Activated T-cell treated with anti-CD3 and anti-CD28 coated beads for 48 hours (primary cell): ENCODE measurements at regions not wholly inside any gene's neighbourhood (a gene's known extent, or its start where the extent isn't known, plus 50 kb on each side); places are given as distances from the start of the nearest gene placed in this dataset.
"Not testable (repeated sequence)": the region's sequence is repeated elsewhere in the genome, so short reads cannot be mapped to it uniquely, and the experiment has no call there.

Experiments used
- DNase-seq: peaks from one replicate; pipeline ENCODE4 v3.0.0-alpha.2; 2020; ENCODE audit warnings: low read depth

DNA sequence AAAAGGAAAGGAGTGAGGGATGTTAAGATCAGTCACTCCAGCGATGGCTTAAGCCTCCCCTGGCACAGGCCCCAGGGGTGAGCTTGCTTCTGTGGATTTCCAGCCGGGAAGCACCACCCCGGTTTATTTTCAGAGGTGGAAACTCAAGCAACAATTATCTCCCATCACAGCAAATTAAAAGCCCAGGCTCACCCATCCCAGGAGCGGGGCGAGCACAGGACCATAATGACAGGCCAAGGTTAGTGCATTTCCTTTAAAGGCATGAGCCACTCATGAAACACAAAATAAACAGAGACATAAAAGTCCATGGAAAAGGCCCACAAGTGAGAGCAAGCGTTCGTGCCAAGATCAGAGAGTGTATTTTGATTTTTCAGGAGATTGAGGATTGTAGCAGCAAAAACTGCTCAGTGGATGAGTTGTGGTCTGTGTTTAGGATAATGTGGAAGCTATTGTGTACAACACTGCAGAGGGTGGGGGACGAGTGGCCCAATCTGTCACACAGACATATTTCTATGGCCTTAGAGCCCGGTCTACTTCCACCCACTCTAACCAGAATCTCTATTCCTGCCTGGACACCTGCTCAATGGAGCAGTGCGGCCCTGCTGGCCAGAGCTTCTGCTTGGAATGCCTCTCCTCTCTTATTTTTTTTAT lies 111.4 kb upstream of the CDC42EP3 start:
- no peak for DNase-seq

DNA sequence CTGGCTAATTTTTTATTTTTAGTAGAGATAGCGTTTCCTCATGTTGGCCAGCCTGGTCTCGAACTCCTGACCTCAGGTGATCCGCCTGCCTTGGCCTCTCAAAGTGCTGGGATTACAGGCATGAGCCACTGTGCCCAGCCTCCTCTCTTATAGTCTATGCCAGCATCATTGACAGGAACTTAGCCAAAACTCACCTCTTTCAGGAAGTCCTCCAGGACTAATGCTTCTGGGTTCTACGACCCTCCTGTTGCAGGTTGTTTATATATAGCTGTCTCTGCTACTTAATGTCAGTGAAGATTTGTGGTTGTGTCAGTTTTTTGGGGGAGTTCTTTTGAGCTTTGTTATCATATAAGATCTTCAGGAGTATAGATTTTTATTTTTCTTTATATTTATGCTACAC lies 112.1 kb upstream of the CDC42EP3 start:
- DNase-seq, result no peak

DNA sequence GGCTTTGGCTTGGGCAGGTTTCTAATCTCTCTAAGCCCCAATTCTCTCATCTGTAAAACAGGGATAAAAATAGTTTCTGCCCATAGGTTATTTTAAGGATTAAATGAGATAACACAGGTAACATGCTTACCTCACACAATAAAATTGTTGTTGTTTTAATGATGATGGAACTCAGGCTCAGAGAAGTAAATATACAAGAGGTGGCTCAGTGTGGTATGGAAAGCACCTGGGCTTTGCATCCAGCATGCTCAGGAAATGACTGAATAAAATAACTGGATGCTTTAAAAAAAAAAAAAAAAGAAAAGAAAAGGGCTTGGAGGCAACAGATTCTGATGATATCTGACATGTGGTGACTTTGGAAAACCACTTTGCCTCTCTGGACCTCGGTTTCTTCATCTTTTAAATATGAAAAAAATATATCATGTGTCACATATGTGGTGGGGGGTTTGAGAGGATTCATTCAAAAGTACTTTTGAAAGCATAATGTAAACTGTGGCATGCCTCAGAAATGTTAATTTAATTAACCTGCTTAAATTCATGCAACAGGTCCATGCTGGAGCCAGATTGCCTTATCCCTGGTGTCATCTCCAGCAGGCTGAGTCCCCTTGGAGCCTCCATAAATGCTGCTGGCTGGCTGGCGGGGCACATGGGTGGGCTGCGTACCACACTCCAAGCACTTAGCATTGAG lies 112.8 kb upstream of the CDC42EP3 start:
- DNase-seq, result no peak

DNA sequence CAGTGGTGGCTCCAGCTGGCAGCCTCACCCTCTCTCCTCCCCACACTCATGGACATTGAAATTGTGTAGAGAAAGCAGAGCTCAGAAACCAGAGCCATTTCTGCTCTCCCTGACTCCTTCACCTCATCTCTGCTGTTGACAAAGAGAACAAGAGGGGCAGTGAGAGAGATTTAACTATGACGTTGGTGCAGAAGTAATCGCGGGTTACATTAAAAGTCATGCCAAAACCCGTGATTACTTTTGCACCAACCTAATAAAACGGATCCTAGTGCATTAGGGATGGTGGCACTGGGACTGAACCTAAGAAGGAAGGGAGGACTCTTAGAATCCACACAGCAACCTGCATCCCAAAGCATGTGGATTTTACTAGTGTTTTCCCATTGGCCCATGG lies 113.3 kb upstream of the CDC42EP3 start:
- DNase-seq, result no peak

DNA sequence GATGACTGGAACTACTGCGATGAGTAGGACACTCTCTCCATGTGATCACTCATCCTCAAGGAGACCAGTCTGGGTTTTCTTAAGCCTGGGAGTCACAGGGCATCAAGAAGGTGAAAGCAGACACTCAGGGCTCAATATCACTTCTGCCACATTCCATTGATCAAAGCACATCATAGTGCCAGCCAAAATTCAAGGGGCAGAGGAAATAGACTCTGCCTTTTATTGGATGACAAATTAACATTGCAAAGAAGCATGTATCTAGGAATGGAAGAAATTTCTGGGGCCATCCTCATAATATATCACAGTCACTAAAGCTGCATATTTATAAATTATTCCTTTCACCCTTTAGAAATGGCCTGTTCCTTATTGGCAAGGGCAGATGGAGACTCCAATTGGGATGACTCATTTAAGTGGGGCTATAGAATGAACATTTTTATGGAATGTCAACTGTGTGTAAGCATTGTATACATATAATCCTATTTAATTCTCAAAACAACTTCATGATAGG lies 114.8 kb upstream of the CDC42EP3 start:
- no peak for DNase-seq

DNA sequence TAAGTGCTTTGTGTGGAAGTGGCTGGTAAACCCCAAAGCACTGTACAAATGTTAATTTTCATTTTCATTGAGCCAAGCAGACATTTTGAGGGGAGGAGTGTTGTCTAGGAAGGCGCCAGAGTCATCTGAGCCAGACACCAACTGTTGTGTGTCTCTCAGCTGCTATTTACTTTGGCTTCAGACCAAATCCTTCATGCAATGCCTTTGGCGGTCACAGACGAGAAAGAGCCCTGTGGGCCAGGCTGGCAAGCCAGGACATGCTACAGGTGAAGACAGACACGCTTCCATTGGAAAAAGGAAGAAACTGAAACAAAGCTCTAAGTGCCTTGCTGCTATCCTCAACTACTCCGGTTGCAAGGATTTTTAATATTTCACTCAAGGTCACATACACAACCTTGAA lies 115.4 kb upstream of the CDC42EP3 start:
- DNase-seq, result no peak

DNA sequence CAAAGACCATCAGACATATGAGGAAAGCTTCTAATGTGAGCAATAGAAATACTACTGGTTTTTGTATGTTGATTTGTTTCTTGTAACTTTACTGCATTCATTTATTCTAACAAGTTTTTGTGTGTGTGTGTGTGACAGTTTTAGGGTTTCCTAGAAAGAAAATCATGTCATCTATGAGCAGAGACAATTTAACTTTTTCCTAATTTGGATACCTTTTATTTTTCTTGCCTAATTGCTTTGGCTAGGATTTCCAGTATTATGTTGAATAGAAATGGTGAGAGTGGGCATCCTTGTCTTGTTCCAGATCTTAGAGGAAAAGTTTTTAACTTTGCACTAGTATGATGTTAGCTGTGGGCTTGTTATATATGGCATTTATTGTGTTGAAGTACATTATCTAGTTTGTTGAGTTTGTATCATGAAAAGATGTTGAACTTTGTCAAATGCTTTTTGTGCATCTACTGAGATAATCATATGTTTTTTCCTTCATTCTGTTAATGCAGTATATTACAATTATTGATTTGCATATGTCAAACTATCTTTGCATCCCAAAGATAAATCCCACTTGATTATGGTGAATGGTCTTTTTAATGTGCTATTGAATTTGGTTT lies 117.3 kb upstream of the CDC42EP3 start:
- no peak for DNase-seq

DNA sequence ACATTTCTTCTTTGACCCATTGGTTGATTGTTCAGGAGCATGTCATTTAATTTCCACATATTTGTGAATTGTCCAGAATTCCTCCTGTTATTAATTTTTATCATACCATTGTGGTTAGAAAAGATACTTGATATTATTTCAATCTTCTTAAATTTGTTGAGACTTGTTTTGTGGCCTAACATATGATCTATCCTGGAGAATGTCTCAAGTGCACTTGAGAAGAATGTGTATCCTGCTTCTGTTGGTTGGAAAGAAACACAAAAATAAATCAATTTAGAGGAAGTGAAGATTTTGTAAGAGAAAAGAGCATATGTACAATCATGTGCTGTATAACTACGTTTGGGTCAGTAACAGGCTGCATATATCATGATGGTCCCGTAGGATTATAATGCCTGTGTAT lies 118.6 kb upstream of the CDC42EP3 start:
- no peak for DNase-seq

DNA sequence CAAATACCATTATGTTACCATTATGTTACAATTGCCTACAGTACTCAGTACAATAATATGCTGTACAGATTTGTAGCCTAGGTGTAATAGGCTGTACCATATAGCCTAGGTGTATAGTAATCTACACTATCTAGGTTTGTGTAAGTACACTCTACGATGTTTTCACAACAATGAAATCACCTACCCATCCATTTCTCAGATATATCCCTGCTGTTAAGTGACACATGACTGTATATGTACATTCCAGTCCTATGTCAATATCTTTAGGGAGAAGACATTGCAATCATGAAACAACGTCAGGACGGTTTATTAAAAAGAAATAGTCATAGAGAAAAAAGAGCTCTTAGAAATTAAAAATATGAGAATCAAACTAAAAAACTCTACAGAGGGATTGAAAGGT lies 119.0 kb upstream of the CDC42EP3 start:
- DNase-seq, result no peak

DNA sequence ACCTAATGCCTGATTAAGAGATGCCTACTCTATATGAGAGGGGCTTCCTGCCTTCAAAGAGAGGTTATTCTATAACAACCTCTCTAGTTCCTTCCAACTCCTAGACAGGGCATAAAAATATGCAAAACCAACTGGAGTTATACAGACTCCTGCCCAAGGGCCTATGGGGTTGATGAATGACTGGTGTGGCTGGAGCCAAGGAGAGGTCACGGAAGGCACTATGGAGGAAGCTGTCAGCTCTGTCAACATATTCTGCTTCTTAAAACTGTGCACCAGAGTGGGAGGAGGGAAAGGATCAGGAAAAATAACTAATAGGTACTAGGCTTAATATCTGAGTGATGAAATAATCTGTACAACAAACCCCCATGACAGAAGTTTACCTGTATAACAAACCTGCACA lies 120.9 kb upstream of the CDC42EP3 start:
- DNase-seq, result no peak

DNA sequence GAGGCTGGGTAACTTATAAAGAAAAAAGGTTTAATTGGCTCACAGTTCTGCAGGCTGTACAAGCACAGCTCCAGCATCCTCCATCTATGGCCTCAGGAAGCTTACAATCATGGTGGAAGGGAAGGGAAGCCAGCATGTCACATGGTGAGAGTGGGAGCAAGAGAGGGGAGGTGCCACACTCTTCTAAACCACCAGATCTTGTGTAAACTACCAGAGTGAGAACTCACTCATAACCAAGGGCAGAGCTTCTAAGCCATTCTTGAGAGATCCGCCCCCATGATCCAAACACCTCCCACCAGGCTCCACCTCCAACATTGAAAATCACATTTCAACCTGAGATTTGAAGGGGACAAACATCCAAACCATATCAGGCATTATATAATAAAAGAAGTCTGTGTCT lies 121.6 kb upstream of the CDC42EP3 start:
- DNase-seq, result no peak

DNA sequence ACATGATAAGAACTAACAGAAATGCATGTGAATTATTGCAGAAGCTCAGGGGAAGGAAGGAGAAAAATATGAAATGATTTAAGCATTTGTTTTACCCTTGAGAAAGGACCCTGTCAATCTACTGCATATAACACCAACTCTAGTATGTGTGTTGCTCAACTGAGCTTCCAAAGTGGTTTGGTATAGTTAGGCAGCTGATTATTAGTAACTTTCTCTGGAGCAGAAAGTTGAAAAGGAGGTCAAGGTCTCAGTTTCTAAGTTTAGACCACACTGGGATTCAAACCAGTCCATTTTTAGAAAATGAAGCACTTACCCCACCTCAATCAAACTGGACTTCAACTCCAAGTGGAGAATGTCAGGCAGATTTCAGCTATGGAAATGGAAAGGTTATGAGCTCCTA lies 123.3 kb upstream of the CDC42EP3 start:
- DNase-seq, result no peak

DNA sequence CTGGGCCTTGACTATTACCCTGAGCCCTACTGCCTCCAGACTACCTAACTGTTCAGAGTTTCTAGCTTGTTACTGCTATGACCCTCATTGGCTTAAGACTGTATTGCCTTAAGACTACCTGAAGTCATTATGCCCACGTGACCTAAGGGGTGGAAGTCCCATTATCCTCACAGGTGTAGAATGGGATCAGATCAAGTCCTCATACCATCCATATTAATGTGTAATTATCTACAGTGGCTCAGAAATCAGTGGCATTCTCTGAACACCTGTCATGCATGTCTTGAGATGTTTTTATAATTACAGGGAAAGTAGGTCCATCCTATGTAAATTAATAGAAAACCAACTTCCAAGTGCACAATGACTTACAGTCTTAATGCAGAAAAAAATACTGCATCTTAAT lies 124.0 kb upstream of the CDC42EP3 start:
- no peak for DNase-seq

DNA sequence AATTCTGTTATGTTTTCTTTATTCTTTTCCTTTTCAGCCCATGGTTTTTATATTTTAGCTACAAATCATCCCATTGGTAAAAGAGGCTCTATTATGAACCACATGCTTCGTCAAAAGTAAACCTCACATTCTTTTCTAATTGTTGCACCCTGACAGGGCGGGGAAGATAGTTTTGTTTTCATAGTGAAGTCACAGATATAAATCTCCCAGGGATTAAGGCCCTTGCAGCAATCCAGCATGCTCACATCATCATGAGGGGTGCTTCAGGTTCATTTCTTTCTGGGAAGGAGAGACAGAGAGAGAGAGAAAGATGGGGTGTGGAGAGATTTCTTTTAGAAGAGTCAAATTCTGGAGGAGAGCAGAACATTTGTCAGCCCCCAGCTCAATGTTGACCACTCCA lies 124.5 kb upstream of the CDC42EP3 start:
- no peak for DNase-seq

DNA sequence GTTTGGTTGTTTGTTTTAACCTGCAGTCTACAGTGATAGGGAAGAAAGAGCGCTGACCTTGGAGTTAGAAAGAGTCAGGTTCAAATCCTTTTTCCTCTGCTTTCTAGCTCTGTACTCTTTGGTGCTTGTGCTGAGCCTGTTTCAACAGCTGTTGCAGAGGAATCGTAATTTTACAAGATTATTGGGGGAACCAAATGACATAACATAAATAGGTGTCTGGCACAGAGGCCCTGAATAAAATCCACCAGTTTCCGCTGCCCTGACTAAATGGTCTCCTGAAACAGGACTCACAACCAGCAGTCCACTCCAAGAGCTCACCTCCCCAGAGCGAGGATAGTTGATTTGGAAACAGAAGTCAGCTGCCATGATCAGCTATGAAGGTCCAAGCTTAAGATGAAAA lies 125.0 kb upstream of the CDC42EP3 start:
- no peak for DNase-seq

DNA sequence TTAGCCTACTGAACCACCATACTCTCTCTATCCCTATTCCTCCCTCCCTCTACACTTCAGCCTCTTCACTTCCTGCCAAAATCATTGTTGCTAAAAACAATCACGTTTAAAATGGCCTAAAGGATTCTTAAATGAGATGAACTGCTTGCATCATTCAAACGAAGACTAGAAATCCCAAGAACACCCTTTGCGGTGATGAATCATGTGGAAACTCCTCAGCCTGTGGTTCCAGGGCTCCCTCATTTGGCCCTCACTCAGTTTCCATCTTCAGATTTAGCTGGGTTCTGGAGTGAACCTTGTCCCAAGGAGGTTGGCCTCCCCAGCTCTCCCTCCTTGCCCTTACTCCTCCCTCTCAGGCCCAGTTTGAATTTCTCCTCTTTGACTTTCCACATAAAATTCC lies 125.6 kb upstream of the CDC42EP3 start:
- no peak for DNase-seq

DNA sequence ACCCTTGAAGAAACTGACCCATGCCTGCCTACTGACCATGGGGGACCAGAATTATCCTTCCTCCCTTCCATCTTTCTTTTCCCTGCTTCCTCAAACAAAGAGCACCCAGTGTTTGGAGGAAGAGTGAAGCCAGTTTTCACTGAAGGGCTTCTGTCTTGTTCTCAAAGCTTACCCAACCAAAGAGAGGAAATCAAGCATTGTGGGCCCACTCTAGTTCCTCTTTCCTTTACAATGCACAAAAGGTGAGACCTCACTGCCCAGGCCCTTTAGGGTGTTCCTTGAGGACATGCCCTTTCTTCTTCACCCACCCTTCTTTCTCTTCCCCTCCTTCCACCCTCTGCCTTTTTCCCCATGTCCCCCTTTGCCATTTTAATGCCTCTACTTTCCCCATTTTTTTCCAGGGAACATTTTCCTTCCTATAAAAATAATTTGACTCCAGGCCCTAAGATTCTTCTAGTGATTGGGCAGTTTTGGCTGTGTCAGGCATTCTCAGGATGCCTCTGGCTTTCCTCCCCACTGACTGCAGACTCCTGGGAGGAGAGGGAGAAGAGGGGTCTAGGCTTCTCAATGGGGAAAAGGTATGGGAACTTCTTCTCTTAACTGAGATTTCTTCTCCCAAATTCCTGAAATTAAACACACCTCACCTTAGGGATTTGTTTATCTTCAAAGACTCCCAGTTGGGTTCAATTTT lies 126.6 kb upstream of the RMDN2 start:
- DNase-seq, result no peak

DNA sequence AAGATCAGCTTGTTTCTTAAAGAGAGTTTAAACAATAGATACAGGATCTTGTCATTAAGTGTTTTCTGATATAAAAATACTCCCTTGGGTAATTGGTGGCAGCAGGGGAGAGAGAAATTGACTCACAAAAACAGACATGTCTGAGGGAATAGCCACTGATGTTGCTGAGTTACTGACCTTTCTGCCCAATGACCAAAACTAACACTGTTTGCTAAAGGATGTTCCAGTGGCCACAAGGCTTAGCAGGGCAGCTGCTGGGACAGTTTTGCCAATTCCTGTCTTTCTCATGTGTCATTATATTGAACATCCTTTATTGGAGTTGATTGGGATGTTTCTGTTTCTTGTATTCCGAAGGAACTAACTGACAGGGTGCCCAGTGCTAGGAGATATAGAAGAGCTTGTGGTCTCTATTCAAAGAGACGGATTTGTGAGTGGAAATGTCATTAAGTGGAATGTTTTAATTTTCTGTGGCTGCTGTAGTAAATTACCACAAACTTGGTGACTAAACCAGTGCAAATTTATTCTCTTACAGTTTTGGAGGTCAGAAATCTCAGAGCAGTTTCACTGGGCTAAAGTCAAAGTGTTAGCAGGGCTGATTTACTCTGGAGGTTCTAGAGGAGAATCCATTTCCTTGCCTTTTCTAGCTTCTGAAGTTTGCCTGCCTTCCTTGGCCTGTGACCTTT lies 124.8 kb upstream of the RMDN2 start:
- no peak for DNase-seq

DNA sequence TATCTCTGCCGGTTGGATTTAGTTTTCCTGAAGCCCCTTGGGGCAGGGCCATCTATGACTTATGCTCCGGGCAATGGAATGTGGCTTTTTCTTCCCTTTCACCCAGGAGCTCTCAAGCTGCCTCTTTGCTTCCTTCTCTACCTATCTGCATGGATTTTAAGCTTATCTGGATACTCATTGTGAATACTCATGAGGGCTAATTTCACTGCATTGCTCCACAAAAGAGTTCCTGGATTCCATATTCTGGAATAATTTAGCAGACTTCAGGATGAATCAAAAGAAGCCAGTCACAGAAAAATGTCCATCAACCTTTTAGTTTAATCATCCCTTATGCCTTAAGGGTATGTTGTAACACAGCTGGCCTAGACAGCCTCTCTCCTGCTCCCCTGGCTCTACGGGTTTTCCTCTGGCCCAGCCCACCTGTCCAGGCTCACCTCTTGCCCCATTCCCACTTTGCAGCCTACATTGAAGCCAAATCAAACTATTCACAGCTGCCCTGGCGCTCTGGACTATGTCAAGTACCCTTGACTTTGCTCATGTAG lies 122.8 kb upstream of the RMDN2 start:
- no peak for DNase-seq

DNA sequence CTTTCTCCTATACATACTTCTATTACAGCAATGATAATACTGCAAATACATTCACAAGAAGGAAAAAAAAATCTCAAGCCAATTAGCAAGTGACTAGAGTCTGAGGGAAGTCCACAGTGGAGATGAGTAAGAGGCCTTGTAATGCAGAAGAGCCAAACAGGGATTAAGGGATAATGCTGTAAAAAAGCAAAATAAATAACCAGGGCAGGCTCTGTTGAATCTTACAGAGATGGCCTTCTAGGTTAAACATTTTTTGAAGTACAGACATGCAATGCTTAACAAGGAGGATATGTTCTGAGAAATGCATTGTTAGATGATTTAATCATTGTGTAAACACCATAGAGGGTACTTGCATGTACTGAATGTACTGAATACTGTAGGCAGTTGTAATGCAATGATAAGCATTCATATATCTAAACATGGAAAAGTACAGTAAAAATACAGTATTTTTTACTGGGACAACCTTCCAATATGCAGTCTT lies 122.1 kb upstream of the RMDN2 start:
- no peak for DNase-seq

DNA sequence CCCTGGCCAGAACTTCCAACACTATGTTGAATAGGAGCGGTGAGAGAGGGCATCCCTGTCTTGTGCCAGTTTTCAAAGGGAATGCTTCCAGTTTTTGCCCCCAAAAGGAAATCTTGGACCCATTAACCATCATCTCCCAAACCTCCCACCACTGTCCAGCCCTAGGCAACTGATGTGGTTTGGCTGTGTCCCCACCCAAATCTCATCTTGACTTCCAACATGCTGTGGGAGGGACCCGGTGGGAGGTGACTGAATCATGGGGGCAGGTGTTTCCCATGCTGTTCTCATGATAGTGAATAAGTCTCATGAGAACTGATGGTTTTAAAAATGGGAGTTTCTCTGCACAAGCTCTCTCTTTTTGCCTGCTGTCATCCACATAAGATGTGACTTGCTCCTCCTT lies 119.1 kb upstream of the RMDN2 start:
- DNase-seq, result not testable (repeated sequence)

DNA sequence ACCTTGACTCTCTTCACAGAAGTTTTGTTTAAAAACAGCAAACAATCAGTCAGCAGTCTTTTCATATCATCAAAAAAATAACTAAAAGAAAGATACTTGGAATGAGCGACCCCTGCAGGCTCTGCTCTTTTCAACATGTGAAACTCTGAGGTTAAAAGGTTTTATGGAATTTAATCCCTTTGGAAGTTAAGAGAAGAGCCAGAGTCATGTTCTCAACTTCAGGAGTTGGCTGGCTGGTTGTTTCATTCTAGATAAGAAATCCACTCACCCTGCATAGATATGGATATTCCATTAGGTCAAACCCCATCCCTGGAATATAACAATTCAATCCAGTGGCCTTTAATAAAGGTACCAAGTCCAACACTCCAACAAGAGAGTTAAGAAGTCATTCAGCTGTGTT lies 115.6 kb upstream of the RMDN2 start:
- no peak for DNase-seq
